Liver (tissue), 3 donors: ENCODE measurements at regions not wholly inside any gene's neighbourhood (a gene's known extent, or its start where the extent isn't known, plus 50 kb on each side); places are given as distances from the start of the nearest gene placed in this dataset.

Experiments used
- CTCF ChIP-seq: fragments of 150-350 bp; IDR thresholded peaks from 2 replicates; pipeline ENCODE4 v1.5.1; 2017; ENCODE audit warnings: improper control_type of control experiment, low read depth, low read length; ENCODE audit not compliant: missing input control
- GABPA ChIP-seq, 2 donors: IDR thresholded peaks in 1 of 2; conservative IDR thresholded peaks in 1 of 2; 2 replicates each; pipeline ENCODE4 v1.6.1; 2016; ENCODE audit warnings: antibody characterized with exemption in 2 of 2, mild to moderate bottlenecking in 1 of 2, moderate library complexity in 1 of 2
- HNF4A ChIP-seq, 2 donors: conservative IDR thresholded peaks; 2 replicates each; pipeline ENCODE4 v1.6.1; 2016; ENCODE audit warnings: antibody characterized with exemption in 2 of 2, mild to moderate bottlenecking in 2 of 2
- HNF4G ChIP-seq: IDR thresholded peaks from 2 replicates; pipeline ENCODE4 v1.6.1; 2016; ENCODE audit warnings: antibody characterized with exemption
- MAX ChIP-seq: IDR thresholded peaks from 2 replicates; pipeline ENCODE4 v1.6.1; 2016; ENCODE audit warnings: antibody characterized with exemption
- RAD21 ChIP-seq, 2 donors: IDR thresholded peaks; 2 replicates each; pipeline ENCODE4 v1.6.1; 2016; ENCODE audit warnings: antibody characterized with exemption in 2 of 2, mild to moderate bottlenecking in 2 of 2
- REST ChIP-seq: IDR thresholded peaks from 2 replicates; pipeline ENCODE4 v1.6.1; 2016; ENCODE audit warnings: antibody characterized with exemption, mild to moderate bottlenecking
- SP1 ChIP-seq: IDR thresholded peaks from 2 replicates; pipeline ENCODE4 v1.6.1; 2018; ENCODE audit warnings: antibody characterized with exemption, mild to moderate bottlenecking
- ZBTB33 ChIP-seq: IDR thresholded peaks from 2 replicates; pipeline ENCODE4 v1.6.1; 2016; ENCODE audit warnings: antibody characterized with exemption
- donor health status: healthy.
- donor health status: healthy.

- TF ChIP-seq SP1 (no peak), CTCF (no peak), ZBTB33 (no peak), HNF4A (conservative IDR thresholded peaks at IDR 0.05) (no peak), HNF4G (no peak), REST (no peak), MAX (no peak), GABPA (IDR thresholded peaks at IDR 0.05 in 1 of 2, conservative IDR thresholded peaks at IDR 0.05 in 1 of 2) (no peak), RAD21 (IDR thresholded peaks at IDR 0.05) (no peak)
Measured at GRCh38 chr3:869734-870133, 223.1 kb upstream of the CNTN6 start.
